ENCODE measurements at regions not wholly inside any gene's neighbourhood (a gene's known extent, or its start where the extent isn't known, plus 50 kb on each side); places are given as distances from the start of the nearest gene placed in this dataset.

- Histone ChIP-seq H3K9ac (ENCODE audit: extremely low read depth, insufficient read length, low read length) (no peak overlapping the region), H2BK20ac (ENCODE audit: low read depth, low read length, poor library complexity, severe bottlenecking) (no peak overlapping the region), H2BK5ac (ENCODE audit: insufficient read length, low read length) (no peak overlapping the region), H3K18ac (ENCODE audit: insufficient read length, low read depth, low read length) (no peak overlapping the region), H2BK15ac (ENCODE audit: low read depth, low read length) (no peak overlapping the region), H3K27ac (ENCODE audit: insufficient read length, low read depth, low read length) (no peak overlapping the region), H2AFZ (ENCODE audit: low read length) (no peak overlapping the region), H3K79me2 (ENCODE audit: insufficient read depth, low read length) (no peaks in the 10 kb centered on the region), H3K79me1 (ENCODE audit: insufficient read depth, low read depth, low read length, poor library complexity, severe bottlenecking) (no peaks in the 10 kb centered on the region), H3T11ph (ENCODE audit: low read length) (no peak overlapping the region), H3K23me2 (ENCODE audit: insufficient read length, low read depth, low read length, poor library complexity, severe bottlenecking) (no peaks in the 10 kb centered on the region), H4K5ac (ENCODE audit: insufficient read length, low read depth, low read length) (no peak overlapping the region), H2BK12ac (ENCODE audit: insufficient read length, low read depth, low read length) (no peak overlapping the region), H3K4ac (ENCODE audit: low read depth, low read length) (no peak overlapping the region), H4K91ac (ENCODE audit: insufficient read length, low read depth, low read length) (no peak overlapping the region), H3K4me2 (ENCODE audit: insufficient read depth, insufficient read length, low read length) (no peak overlapping the region), H3K56ac (ENCODE audit: insufficient read length, low read depth, low read length) (no peak overlapping the region), H4K20me1 (ENCODE audit: control insufficient read depth, insufficient read depth, insufficient read length) (no peaks in the 10 kb centered on the region), H3K4me1 (ENCODE audit: insufficient read depth, low read length) (no peaks in the 10 kb centered on the region), H4K8ac (replicated peaks; ENCODE audit: insufficient read length, low read depth, low read length) (no peak overlapping the region), H3K14ac (ENCODE audit: insufficient read depth, low read length) (no peak overlapping the region), H3K27me3 (ENCODE audit: insufficient read depth, low read length) (no peaks in the 10 kb centered on the region), H3K23ac (ENCODE audit: insufficient read length, low read depth, low read length) (no peak overlapping the region), H2AK5ac (ENCODE audit: insufficient read length, low read length) (no peak overlapping the region), H2BK120ac (ENCODE audit: low read depth, low read length, poor library complexity, severe bottlenecking) (no peak overlapping the region), H3K9me3 (ENCODE audit: control insufficient read depth, low read depth, low read length) (no peaks in the 10 kb centered on the region)
- peak overlapping the region in 1 of 3 experiments; percentile 52; a peak in 1 of 7 replicates for H3K27ac Mint-ChIP-seq
- no peak overlapping the region for H3K4me3 Mint-ChIP-seq
- no peaks in the 10 kb centered on the region for H3K9me3 Mint-ChIP-seq
- no peaks in the 10 kb centered on the region for H3K36me3 Mint-ChIP-seq (ENCODE audit: insufficient read depth in 1 of 3, low read depth in 3 of 3)
- no peak for DNase-seq
- peaks cover 8 to 16% of the 10 kb centered on the region in 2 experiments for H3K4me1 Mint-ChIP-seq
- H3K27me3 Mint-ChIP-seq (ENCODE audit: low read depth) = no peaks in the 10 kb centered on the region; the same call in 1 of the 2 replicates
- no peak for TF ChIP-seq CTCF (conservative IDR thresholded peaks at IDR 0.05)
These were observed 490.5 kb upstream of the RAG2 start for GRCh38 chr11:37088573-37088910.
